ENCODE measurements at regions not wholly inside any gene's neighbourhood (a gene's known extent, or its start where the extent isn't known, plus 50 kb on each side); places are given as distances from the start of the nearest gene placed in this dataset.
A peak's percentile ranks its signal among the peaks of the same experiment; 100 is the strongest.

- no peak for DNase-seq
Observed at GRCh38 chr9:76557674-76558225, 98.8 kb downstream of the GCNT1 start.

GRCh38 chr9:76558465-76558864 is 99.5 kb downstream of the GCNT1 start:
- DNase-seq, result no peak

GRCh38 chr9:76559286-76559685 is 100.3 kb downstream of the GCNT1 start:
- no peak for DNase-seq

DNA sequence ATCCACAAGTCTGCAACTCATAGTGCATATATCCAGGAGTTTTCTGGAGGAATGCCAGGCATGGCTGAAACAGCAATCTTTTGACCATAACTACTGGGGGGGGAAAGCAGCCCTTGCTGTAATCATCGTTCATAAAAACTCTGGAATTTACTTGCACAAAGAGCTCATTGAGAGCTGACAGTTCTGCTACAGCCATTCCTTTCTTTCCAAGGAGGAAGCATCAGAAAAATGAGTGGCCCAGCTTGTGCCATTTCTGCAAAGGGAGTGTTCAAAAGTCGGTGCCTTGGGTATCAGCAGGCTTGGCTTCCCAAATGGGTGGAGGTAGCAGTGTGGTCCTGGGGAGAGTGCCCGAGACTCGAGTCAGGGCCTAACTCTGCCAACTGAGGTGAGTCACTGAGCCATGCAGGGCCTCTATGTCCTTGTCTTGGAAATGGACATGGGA is 101.5 kb downstream of the GCNT1 start:
- DNase-seq, result peak; percentile 73

- DNase-seq, result no peak
Observed at GRCh38 chr9:76561050-76561713, 102.2 kb downstream of the GCNT1 start.
